ENCODE measurements at regions not wholly inside any gene's neighbourhood (a gene's known extent, or its start where the extent isn't known, plus 50 kb on each side); places are given as distances from the start of the nearest gene placed in this dataset.

GRCh38 chr5:40037713-40038112 is 612.9 kb upstream of the DAB2 start:
- DNase-seq (ENCODE audit: low spot score): no peak

GRCh38 chr5:40034441-40034840 is 609.7 kb upstream of the DAB2 start:
- DNase-seq (ENCODE audit: low spot score): no peak

GRCh38 chr5:40033411-40033810 is 608.6 kb upstream of the DAB2 start:
- peak; percentile 51 for DNase-seq (ENCODE audit: low spot score)

- no peak for DNase-seq (ENCODE audit: low spot score)
Measured at GRCh38 chr5:40033009-40033408, 608.2 kb upstream of the DAB2 start.

- DNase-seq (ENCODE audit: low spot score): no peak
Measured at GRCh38 chr5:40030661-40031060, 605.9 kb upstream of the DAB2 start.

- DNase-seq (ENCODE audit: low spot score): no peak
Measured at GRCh38 chr5:40029711-40030495, 605.1 kb upstream of the DAB2 start.

- no peak for DNase-seq (ENCODE audit: low spot score)
Measured at GRCh38 chr5:40027400-40027799, 602.6 kb upstream of the DAB2 start.

DNA sequence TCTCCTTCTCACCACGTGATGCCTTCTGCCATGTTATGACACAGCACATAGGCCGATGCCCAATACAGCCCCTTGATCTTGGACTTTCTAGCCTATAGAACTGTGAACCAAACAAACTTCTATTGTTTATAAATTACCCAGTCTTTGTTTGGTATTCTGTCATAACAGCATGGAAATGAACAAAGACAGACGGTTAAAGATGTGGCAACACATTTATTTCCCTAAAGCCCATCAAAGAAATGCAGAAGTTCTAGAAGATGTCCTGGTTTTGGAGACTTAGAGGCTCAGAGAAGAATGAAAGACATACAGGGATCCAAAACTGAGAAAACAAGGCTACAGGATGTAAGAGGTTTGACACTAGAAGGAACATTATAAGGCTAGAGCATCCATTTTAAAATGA is 600.8 kb upstream of the DAB2 start:
- no peak for DNase-seq (ENCODE audit: low spot score)

- no peak for DNase-seq (ENCODE audit: low spot score)
Measured at GRCh38 chr5:40022057-40022456, 597.3 kb upstream of the DAB2 start.

DNA sequence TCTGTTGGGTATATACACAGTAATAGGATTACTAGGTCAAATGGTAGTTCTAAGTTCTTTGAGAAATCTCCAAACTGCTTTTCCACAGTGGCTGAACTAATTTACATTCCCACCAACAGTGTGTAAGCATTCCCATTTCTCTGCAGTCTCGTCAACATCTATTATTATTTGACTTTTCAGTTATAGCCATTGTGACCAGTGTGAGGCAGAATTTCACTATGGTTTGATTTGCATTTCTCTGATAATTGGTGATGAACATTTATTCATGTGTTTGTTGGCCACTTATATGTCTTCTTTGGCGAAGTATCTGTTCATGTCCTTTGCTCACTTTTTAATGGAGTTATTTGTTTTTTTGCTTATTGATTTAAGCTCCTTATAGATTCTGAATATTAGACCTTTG is 596.2 kb upstream of the DAB2 start:
- peak; percentile 7 for DNase-seq (ENCODE audit: low spot score)

DNA sequence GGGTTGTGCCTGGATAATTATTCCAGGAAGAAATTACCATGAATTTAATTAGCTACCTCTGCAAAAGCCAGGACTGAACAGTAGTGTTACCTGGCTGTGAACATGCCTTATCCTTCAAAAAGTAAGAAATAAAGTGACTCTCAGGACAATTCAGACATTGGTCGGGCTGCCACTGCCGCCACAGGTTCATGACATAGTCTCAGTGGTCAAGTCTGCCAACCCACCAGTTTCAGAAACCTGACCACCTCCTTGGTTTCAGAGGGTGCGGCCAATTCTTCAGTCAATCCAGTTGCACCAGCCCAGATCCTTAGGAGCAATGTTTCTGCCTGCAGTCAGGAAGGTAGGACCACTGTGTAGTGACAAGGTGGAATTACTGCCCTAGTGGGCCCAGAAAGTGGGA is 593.1 kb upstream of the DAB2 start:
- DNase-seq (ENCODE audit: low spot score): no peak

- DNase-seq (ENCODE audit: low spot score): no peak
Measured at GRCh38 chr5:40017135-40017534, 592.4 kb upstream of the DAB2 start.

DNA sequence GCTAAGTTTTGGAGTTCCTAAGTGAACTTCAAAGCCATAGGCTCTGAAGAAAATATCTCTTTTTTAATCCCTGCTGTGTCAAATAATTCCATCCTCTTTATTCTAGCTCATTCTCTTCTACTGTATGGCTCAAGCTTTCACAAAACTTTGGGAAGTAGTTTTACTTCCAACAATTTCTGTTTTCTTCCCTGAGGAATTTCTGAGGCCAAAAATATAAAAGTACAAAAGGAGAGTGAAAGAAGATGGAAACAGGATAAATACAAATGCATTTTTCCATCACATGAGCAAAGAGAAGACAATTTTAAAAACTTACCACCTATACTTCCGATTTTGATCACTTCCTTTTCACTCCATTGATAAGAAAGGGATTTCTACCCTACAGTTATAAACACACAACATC is 585.7 kb upstream of the DAB2 start:
- DNase-seq (ENCODE audit: low spot score): no peak

GRCh38 chr5:40006260-40006659 is 581.5 kb upstream of the DAB2 start:
- no peak for DNase-seq (ENCODE audit: low spot score)

DNA sequence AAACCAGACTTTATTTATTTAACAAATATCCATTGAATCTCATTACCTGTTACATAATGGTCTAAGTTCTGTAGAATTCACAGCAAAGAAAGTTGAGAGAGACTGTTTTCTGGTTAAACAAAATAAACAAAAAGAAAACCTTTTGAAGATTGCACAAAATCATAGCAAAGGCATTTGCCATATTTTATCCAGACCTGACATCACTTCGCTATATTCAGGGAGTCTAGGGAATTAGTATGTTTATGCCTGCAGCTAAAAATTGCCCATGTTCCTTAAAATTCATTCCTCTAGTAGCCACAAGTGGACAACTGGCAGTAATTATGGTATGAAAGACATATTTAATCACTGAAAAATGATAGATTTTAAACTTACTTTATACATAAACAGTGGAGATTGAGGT is 577.0 kb upstream of the DAB2 start:
- DNase-seq (ENCODE audit: low spot score): no peak

DNA sequence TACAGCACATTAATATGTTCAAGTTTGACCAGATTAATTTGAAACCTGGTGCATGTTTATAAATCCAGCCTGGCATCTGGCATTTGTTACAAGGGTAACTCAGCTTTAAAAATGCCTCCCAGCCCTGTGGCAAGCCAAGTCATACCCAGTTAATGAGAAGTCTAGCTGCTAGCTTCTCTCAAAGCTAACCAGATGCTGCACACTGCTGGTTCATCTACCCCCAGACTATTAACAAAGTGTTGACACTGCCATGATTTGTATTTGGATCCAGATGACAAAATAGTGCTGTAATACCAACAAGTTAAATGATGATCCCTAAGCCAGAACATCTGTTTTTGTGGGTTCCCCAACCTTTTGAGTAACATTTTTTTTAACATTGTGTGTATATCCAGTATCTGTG is 573.7 kb upstream of the DAB2 start:
- DNase-seq (ENCODE audit: low spot score): no peak

GRCh38 chr5:39995990-39996389 is 571.2 kb upstream of the DAB2 start:
- no peak for DNase-seq (ENCODE audit: low spot score)

DNA sequence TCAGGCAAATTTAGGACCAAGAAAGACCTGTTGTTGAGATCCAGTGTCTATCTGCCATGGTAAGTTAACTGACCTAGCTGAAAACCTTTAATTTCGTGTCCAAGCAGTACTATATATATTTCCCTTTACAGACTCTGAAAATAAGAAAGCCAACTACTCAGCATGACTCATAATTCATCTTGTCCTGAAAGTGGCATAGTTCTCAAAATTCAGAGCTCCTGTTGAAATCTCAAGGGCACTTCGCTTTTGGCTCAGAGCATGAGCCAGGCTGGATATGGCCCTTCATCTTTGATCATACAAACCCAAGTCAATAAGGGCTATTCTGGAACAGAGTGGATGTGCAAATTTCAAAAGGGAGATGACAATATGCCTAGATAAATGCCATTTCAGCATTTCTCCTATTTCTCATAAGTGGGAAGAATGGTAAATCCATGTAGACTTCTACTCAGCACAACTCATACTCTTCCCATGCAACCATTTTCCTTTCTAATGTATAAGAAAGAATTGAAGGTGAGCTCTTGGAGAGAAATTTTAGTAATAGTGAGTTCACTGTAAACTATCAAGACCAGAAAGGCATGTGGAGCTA is 567.9 kb upstream of the DAB2 start:
- DNase-seq (ENCODE audit: low spot score): no peak

DNA sequence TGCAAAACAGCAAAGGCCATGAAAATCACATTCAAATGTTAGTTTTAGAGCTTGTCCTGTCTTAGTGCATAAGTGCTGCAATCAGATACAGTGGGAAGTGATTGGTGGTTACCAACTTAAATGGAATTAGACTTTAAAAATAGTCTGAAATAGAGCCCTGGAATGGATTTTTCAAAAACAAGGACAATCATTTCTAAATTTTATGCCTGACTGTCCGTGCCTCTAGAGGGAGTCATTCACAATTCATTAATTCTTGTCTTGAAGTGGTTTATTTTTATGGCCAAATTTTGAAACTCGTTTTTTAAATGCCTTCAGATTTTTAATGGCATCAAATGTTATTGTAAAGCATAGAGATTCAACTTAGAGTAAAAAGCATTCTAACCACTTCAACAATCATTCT is 561.8 kb upstream of the DAB2 start:
- no peak for DNase-seq (ENCODE audit: low spot score)

- no peak for DNase-seq (ENCODE audit: low spot score)
Measured at GRCh38 chr5:39980056-39980455, 555.3 kb upstream of the DAB2 start.

DNA sequence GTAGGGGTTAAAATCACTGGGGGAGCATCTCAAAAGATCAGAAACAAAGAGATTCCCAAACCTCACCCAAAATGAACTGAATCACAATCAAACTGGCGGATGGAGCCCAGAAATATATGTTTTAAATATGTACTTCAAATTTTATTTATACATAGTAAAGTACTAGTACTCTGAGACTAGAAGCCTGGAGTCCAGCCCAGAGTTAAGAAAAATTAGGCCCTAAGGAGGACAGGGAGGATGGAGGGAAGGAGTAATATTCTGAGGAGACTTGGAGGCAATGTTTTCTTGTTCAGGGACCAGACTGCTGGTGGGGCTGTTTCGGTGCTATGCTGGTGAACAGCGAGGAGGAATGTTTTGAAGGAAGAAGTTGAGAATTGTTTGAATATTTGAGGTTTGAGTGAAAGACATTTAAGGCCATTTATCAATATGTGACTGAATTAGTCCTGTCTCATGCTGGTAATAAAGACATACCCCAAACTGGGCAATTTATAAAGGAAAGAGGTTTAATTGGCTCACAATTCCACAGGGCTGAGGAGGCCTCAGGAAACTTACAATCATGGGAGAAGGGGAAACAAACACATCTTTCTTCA is 552.4 kb upstream of the DAB2 start:
- no peak for DNase-seq (ENCODE audit: low spot score)

DNA sequence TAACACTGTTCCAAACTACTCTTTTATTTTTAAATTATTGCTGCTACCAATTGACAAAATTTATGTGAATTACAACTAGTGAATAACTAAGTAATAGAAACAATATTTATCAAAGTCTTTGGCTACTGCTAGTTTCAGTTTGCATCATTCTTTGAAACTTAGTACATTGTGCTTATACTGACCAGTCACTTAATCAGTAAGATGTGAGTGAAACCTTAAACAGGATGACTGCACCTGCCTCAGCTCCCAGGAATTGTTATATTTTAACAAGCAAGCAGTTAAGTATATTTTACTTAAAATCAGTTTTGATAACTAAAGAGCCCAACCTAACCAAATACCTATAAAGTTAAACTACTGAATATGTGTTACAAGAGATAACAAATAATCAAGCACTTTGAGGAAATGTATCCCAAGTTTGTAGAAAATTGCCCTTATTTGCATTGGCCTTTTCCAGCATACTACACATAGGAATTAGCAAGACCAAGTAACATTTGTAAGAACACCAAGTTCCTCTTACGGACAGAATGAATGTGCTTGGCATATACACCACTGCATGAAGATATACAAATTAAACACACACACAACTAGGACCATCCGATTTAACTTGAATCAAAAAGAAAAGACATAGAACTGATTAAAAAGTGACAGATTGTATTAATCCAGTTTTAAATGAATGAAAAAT is 545.5 kb upstream of the DAB2 start:
- DNase-seq (ENCODE audit: low spot score): no peak

- no peak for DNase-seq (ENCODE audit: low spot score)
Measured at GRCh38 chr5:39968381-39968780, 543.6 kb upstream of the DAB2 start.

Data from NAMALWA (cell line).